Central memory CD4-positive, alpha-beta T cell (primary cell): ENCODE measurements at regions not wholly inside any gene's neighbourhood (a gene's known extent, or its start where the extent isn't known, plus 50 kb on each side); places are given as distances from the start of the nearest gene placed in this dataset.

Source experiments
- DNase-seq: peaks from one replicate; pipeline ENCODE4 v3.0.0; 2022

- DNase-seq: no peak
Measured at GRCh38 chr6:181049-181654, 111.1 kb upstream of the DUSP22 start.

GRCh38 chr6:183668-184067, 108.6 kb upstream of the DUSP22 start:
- DNase-seq: no peak

DNA sequence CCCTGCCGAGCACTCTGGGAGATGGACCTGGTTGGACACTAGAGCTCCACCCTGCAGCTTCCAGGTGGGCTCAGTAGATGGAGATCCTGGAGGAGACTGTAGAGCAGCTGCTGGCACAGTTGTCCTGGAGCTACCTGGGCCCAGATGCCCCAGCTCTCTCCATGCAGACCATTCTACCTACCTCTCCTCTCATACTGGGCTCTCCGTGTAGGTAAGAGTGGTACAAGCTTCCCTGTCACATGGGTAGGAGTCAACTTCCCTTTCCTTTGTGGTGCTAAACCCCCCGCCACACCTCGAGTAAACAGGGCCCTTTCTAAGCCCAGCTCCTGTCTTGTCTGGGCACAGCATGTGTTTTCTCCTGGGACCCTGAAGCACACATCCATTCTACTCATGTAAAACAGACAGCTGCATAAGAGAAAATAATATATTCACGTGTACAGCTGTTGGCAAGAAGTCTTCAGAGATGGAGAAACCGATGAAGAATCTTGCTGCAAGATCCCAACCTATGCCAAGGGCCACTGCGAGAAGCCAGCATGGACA, 108.1 kb upstream of the DUSP22 start:
- no peak for DNase-seq

DNA sequence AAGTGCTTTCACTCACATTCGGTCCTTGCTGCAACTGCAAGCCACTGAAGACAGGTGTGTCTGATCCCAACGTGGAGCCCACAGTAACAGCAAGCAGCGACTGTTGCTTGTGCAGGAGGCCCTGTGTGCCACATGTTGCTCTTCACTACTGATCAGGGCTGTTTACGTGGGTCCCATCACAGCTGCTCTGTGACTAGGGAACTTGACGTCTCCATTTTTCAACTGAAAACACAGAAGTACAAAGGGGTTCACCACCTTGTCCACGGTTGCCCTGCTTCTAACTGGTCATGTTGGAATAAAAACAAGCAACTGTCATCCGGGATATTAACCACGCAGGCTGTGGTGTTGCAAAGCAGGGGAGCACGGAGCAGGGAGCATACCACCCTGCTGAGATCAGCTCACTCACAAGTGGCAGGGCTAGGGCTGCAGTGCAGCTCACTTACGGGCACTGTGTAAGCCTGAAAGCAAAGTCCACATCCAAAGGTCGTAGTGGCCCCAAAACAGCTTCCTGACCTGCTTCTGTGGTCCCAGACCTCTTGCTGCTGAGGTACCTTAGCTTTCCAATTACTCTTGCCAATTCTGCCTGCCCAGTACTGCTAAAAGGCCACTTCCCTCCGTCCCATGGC, 105.8 kb upstream of the DUSP22 start:
- no peak for DNase-seq

DNA sequence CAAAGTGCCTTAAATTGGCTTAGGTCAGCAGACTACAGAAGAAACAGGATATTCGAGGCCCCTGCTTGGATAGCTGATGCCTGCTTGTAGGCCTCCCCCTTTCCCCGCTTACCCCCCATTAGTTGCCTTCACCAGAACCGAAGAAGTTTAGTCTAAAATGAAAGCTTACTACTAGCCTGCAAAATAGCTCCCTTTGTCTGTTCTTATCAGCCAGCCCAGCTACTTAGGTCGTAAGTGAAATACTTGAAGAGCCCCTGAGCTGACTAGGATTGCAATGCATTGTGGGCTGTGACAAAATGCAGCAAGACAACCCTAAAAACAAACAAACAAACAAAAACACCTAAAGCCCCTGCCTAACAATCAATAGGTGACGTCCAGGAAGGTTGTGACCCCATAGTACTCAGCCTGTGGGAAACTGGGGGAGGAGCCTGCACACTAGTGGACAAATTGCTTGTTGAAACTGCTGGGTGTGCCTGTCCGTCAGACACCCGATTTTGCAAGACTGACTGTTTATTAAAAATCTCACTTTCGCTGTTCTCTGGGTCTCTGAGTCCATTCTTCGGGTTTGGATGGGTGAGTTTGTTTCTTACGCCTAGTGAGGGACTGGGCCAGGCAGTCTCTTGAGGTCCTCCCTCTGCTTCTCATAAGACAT, 105.0 kb upstream of the DUSP22 start:
- no peak for DNase-seq

DNA sequence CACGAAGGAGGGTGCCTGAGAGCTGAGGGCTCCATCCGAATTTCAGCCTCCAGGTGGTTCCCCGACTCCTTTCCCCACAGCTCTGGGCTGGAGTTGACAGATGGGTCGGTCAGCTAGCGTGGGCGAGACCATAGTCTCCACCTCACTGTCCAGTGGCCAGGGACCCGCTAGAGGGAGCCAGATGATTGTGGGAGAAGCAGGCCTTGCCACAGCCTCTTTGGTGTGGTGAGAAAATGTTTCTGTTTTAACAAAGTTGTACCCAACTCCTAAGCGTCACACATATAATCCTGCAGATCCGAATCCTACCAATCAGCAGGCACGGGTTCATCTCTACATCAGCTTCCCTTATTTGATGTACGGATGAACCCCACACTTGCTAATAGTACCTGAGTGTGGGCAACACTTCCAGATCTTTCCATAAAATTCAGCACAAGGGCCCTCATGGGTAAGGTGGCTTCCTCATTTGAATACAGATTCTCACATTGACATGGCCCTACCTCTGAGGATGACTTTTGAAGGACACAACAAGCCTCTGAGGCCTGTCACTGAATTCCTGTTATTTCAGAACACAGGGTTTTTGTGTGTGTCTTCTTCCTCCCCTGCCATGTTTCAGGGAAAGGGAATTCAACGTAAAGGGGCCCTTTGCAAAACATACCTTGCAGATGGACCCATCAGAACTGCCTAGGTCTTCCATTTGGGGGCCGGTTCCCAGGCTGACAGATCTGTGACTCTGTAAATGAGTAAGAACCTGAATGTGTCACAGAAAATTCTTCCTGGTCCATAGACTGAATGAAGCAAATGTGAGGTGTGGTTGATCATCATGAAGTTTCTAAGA, 103.2 kb upstream of the DUSP22 start:
- DNase-seq: peak; percentile 59

GRCh38 chr6:189676-190075, 102.6 kb upstream of the DUSP22 start:
- no peak for DNase-seq

DNA sequence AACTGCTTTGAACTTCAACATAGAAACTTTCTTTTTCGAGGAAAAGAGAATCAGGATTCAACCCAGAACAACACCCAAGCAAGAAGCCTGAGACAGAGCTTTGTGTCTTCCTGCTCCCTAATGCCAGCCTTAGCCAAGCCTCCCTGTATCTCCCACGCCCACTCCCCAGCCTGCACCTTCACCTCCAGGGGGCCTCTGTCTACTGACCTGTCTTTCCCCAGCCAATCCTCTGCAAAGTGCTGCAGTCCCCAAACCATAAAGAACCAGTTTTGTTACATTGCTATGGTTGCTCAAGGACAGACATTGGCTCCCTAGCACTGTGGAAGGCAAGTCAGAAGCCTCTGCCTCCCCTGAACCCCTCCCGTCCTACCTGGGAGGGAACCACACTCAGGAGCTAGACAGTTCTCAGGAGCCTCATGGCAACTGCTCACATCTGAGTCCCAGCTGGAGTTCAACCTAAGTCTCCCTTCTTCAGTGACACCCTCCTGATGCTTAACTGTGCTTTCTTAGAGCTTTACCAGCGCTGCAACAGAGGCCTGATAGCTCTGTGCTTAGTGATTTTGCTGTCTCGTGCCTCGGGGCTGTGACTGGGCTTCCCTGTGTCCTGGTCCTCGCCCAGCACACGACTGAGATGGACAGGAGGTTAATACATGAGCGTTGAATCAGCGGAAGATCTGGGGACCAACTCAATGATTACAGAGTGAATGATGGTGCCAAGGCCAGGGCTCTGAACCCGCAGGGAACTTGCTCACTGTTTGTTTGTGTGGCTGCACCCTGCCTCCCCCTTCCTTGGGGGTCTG, 101.5 kb upstream of the DUSP22 start:
- DNase-seq: no peak

- DNase-seq: no peak
Measured at GRCh38 chr6:191487-192312, 100.6 kb upstream of the DUSP22 start.

DNA sequence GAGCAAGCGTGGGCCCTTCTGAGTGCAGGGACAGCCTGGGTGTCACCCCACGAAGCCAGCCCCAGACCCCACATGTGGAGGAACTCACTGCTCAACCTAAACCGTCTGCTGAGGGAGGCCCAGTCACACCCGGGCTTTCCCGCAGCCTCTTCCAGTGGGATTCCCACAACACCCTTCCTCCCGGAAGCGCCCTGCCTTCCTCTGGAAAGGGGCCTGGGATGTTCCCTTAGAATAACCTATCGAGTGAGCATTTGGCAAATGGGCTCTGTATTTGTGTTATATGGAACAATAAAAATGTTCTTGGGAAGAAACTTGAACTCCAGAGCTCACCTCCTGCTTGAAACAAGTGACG, 100.0 kb upstream of the DUSP22 start:
- no peak for DNase-seq

DNA sequence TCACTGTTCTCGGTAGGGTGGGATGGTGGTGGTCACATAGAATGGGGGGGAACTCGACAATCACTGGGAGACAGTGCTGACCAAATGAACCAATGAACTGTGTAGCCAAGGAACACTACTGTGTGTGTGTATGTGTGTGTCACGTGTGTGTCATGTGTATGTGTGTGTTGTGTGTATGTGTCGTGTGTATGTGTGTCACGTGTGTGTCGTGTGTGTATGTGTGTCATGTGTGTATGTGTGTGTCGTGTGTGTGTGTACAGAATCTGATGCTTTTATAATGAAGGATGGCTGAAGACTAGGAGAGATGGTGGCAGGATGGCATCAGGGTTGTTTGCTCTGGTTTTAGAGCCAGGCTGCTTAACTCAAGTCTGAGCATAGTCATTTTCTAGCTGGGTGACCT, 99.1 kb upstream of the DUSP22 start:
- DNase-seq: no peak

DNA sequence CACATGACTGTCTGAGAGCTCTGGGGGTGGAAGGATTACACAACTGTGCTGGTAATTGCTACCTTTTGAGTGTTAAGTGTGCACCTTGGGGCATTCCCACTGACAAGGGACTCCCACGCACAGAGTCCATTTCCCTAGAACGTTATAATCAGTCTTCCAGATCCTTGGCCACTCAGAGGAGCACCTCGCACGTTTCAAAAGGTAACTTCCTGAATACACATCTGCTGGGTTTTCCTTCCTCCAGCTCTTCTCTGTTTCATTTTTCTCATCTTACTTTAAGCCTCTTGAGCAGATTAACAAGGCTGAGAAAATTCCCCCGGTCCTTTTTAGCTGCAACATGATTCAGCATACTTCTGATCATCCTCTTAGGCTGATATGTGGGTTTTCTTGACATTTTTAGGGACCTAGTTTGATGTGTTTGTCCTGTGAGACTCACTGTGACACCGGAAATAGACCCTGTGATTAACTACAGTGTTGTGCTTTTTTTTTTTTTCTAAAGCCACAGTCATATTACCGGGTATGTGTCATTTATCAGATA, 98.4 kb upstream of the DUSP22 start:
- DNase-seq: peak; percentile 25

DNA sequence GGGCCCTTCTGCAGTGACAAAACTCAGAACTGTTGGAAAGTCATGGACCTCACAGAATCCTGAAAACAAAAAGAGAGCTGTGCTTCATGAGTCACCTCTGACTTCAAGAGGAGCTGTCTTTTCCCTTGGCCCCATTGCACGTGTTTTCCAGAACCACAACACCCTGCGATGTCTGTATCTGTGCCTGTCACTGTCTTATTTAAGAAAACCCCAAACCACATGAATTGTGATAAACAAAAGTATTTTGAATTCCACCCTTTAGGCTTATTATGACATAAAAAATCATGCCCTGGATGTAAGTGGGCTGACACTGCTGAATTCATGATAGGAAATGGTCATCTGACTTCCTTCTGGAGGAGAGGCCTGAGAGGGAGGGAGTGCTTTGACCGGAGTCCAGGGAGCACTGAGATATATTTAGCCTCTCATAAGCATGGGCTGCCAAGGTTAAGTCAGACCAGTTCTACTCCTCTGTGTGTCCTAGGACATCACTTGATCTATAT, 96.4 kb upstream of the DUSP22 start:
- peak; percentile 47 for DNase-seq

DNA sequence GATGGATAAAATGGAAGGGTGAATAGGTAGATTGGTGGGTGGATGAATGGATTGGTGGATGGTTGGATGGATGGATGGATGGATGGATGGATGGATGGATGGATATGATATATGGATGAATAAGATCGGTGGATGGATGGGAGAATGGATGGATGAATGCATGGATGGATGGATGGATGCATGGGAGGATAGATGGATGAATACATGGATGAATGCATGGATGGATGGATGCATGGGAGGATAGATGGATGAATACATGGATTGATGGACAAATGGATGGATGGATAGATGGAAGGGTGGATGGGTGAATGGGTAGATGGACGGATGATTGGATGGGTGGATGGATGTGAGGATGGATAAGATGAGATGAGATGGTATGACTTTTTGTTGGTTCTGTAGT, 95.7 kb upstream of the DUSP22 start:
- no peak for DNase-seq

DNA sequence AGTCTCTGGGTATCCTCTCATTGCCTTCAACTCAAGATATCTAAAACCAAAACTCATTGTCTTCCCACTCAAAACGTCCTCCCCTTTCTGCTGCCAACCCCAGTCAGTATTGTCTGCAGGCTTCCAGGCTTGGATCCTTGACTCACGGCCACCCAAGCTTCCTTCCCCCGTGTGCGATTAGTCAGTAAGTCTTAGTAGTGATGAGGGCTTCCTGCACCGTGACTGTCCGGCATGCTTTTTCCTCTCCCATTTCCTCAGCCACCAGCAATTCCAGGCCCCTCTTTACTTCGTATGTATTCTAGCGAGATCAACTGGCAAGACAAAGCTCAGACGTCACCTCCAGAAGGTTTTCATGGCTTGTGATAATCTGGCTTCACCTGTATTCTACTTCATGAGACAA, 88.6 kb upstream of the DUSP22 start:
- no peak for DNase-seq

DNA sequence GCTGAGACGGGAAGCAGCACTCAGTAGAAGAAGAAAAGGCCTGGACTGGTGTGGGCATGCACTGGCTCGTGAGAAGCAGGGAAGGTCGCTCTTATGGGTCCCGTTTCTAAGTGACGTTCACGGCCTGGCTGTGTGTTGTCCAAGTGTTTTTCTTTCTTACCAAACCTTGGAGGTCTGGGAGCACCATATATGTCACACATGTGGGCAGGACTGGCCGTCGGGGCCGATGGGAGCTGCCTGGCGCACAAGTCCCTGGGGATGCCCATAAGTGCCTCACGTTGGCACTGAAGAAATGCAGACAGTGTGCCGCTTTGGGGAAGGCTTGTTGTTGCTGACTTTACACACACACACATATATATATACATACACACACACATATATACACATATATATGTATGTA, 86.0 kb upstream of the DUSP22 start:
- no peak for DNase-seq

GRCh38 chr6:208364-208763, 83.9 kb upstream of the DUSP22 start:
- no peak for DNase-seq

DNA sequence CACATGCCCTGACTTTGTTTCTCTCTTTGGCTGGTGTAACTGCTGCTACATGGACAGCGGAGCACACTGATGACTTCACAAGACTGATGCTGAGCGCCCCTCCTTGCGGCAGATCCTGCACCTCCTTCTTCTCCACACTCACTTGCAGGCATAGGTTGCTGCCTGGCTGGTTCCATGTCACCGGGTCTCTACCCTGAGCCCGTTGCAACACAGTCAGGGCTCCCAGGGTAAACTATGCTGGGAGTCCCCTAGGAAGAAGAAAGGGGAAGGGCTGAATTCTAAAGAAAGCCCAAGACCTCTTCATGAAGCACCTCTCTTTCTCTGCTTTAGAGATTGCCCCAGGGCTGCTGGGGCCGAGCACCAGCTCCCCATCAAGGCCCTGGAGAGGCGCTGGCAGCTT, 83.3 kb upstream of the DUSP22 start:
- DNase-seq: no peak

- DNase-seq: peak; percentile 31
Measured at GRCh38 chr6:209432-210103, 82.7 kb upstream of the DUSP22 start.

- no peak for DNase-seq
Measured at GRCh38 chr6:210104-210456, 82.2 kb upstream of the DUSP22 start.
